HG02943 (cell line): ENCODE measurements at regions not wholly inside any gene's neighbourhood (a gene's known extent, or its start where the extent isn't known, plus 50 kb on each side); places are given as distances from the start of the nearest gene placed in this dataset.

Experiments
- ATAC-seq: cut with Tn5 transposase; IDR thresholded peaks from one replicate; pipeline ENCODE4 v1.9.1; 2021; ENCODE audit warnings: mild to moderate bottlenecking, low read depth, moderate library complexity; ENCODE audit not compliant: unreplicated experiment

GRCh38 chr4:145427991-145428390, 53.7 kb upstream of the SMAD1 start:
- no peak for ATAC-seq

GRCh38 chr4:145427221-145427620, 54.4 kb upstream of the SMAD1 start:
- no peak for ATAC-seq

- no peak for ATAC-seq
Measured at GRCh38 chr4:145423017-145423708, 58.5 kb upstream of the SMAD1 start.

DNA sequence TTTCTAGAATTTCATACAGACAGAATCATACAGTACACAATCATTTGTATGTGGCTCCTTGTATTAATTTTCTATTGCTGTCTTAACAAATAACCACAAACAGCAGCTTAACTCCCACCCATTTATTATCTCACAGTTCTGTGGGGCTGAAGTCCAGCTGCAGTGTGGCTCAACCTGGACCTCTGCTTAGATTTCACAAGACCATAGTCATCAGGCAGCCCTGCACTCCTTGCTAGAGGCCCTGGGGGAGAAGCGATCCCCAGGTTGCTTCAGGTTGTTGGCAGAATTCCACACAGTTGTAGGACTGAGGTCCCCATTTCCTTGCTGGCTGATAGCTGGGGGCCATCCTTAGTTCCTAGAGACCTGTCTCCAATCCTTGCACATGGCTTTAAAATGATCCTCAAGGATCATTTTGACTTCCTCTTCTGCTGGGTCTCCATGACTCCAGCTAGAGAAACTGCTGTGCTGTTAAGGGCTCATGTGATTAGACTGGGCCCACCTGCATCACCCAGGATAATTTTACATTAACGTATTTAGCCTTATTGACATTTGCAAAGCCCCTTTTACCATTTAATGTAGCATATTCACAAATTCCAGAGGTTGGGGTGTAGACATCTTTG, 60.9 kb upstream of the SMAD1 start:
- no peak for ATAC-seq

- no peak for ATAC-seq
Measured at GRCh38 chr4:145418739-145419138, 62.9 kb upstream of the SMAD1 start.

- no peak for ATAC-seq
Measured at GRCh38 chr4:145417348-145418130, 64.1 kb upstream of the SMAD1 start.

DNA sequence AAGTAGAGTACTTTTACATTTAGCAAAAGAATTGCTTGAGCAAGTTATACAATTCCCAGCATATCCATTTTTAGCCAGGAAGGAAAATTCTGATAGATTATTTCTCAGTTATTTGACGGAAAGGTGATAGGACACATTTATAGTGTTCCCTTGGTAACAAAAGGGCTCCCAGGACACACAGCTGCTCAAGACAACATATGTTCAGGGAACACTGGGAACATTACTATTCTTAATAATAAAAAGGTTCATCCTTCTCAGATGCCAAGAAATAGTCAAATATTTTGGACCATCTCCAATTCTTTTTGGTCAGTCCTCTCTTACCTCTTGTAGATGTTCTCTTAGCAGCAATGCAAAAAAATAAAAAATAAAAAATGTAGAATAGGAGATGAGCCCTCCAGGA, 66.8 kb upstream of the SMAD1 start:
- ATAC-seq: no peak

- ATAC-seq: no peak
Measured at GRCh38 chr4:145414226-145414625, 67.4 kb upstream of the SMAD1 start.

- ATAC-seq: no peak
Measured at GRCh38 chr4:145406970-145407369, 74.7 kb upstream of the SMAD1 start.

GRCh38 chr4:145404761-145405160, 76.9 kb upstream of the SMAD1 start:
- ATAC-seq: no peak

DNA sequence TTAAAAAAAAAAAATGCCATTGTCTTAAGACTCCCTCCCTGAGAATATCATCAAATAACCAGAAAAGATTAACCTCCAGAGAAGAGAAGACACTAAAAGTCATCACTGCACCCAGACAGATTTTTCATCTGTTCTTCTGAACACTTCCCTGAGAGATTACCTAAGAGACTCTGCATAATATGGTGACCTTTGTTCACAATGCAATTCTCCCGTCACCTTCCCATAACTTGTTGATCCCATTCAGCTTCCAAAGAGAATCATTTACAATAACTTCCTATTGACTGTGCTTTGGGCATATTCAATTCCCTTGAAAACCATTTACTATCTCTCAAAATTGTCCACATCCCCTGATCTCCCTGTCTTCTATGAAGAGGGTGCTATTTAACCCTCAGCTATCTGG, 85.1 kb upstream of the SMAD1 start:
- no peak for ATAC-seq

- ATAC-seq: no peak
Measured at GRCh38 chr4:145390571-145390970, 91.1 kb upstream of the SMAD1 start.

DNA sequence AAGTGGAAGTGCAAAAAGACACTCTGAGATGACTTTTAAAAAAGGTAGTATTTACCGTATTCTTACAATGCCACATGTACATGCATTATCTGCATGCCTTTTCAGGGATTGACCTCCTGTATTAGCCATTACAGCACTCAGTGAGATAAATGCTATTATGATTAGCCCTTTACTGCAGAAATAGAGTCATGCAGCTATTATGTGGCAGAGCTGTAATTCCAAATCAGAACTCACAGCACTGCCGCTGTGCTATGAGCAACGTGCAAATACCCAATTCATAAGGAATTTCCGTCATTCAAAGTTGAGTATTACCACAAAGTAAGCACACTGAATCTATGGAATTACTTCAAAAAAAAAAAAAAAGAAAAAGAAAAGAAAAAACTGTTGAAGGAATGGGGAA, 92.1 kb upstream of the SMAD1 start:
- no peak for ATAC-seq

GRCh38 chr4:145388043-145388442, 93.6 kb upstream of the SMAD1 start:
- no peak for ATAC-seq

DNA sequence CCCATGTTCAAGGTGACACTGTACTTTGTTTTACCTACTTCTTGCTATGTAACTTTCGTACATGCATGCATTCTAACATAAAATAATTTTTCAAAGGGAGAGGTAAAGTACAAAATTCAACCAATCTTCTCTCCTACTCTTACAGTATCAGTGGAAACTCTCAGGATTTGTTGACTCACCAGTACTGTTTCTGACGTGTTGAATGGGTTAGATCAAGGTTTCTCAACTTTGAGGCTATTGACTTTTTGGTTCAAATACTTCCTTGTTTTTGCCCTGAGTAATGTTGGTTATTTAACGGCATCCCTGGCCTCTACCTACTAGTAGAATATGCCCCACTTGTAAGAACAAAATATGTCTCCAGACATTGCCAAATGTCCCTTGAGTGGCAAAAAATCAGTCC, 94.6 kb upstream of the SMAD1 start:
- ATAC-seq: no peak

DNA sequence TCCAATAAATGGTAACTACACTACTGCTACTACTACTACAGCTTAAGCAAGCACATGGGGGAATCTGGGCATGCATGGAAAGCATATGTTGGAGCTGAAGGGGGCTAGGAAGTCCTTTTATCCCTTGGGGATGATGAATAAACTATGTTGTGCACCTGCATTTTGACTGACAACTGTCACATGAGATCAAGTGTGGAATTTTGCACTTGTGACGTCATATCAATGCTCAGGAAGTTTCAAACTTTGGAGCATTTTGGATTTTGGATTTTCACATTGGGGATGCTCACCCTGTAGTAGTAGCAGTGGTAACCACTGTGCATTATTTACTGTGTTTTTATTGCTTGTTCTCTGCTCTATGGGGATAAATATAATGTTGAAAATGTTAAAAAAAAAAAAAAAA, 100.5 kb upstream of the SMAD1 start:
- ATAC-seq: no peak

DNA sequence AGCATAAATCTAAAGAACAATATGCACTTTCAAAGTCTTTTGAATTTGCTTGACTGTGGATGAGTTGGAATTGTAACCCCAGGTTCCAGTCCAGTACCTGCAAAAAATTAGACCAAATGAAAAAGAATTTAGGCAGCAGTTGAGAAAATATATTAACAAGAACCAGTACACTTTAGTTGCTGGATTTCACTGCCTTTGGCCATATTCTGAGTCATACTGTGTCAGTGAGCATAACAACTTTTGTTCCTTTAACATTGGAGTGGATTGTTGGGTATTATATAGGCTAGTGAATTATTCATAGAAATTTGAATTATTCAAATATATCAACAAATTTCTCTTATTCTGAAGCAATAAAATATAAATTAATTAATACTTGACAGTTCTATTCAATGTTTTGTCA, 101.5 kb upstream of the SMAD1 start:
- no peak for ATAC-seq

DNA sequence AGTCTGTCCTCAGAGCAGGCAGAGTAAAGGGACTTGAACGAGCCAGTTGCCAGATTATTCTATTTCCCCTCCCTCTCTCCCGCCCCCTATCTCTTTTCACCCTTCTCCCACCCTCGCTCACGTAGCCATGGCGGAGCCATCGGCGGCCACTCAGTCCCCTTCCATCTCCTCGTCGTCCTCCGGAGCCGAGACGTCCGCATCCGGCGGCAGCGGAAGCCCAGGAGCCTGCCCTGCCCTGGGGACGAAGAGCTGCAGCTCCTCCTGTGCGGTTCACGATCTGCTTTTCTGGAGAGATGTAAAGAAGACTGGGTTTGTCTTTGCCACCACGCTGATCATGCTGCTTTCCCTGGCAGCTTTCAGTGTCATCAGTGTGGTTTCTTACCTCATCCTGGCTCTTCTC, 106.2 kb upstream of the SMAD1 start:
- ATAC-seq: no peak

DNA sequence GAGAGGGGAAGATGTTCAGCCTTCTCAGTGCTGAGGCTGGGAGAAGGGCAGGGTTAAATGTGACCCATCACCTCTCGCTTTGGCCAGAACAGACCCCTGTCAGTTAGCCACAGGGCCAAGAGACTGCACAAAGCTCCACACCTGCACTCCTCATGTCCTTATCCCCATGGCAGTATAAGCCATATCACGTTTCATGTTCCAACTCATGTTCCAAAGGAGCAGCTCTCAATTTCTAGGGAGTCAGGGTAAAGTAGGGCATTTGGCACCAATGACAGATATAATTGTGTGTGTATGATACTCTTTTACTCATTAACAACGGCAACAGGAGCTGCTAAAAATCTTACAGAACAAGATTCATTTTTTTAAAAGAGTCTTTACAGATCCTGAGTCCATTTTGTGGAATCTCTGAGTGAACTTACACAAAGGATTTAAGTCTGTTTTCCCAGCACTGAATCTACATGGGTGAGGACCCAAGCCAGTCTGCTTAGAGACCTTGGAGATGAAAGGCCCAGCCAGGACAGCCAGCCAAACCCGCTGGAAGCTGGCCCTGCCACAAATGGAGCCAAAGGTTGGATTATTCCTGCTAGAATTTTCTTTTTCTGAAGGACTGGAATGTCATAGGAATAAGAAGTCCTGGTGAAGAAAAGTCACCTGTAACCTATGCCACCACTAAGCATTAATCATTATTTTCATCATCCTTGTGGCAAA, 129.1 kb upstream of the SMAD1 start:
- no peak for ATAC-seq

- ATAC-seq: no peak
Measured at GRCh38 chr4:145351922-145352321, 129.7 kb upstream of the SMAD1 start.

DNA sequence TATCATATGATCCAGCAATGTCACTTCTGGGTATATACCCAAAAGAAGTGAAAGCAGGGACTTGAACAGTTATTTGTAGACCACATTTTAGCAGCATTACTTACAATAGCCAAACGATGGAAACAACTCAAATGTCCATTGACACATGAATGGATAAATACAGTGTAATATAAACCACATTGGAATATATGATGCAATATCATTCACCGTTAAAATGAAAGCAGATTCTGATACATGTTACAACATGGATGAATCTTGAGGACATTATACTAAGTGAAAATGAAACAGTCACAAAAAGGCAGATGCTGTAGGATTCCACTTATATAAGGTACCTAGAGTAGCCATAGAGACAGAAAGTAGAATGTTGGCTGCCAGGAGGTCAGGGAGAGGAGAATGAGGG, 130.5 kb upstream of the SMAD1 start:
- ATAC-seq: no peak
